WERI-Rb-1 (cell line): ENCODE measurements at regions not wholly inside any gene's neighbourhood (a gene's known extent, or its start where the extent isn't known, plus 50 kb on each side); places are given as distances from the start of the nearest gene placed in this dataset.

Source experiments
- DNase-seq: peaks from one replicate; pipeline ENCODE4 v3.0.0-alpha.2; 2020
- H3K27ac ChIP-seq: fragments of 250-450 bp; sonication (Bioruptor Pico); 2 replicates; pipeline ENCODE4 v1.5.1; 2020; ENCODE audit warnings: mild to moderate bottlenecking, moderate library complexity
- H3K27me3 ChIP-seq: fragments of 250-450 bp; sonication (Bioruptor Pico); 2 replicates; pipeline ENCODE4 v1.5.1; 2021; ENCODE audit warnings: mild to moderate bottlenecking, low read depth, moderate library complexity; ENCODE audit not compliant: insufficient read depth, severe bottlenecking
- H3K36me3 ChIP-seq: fragments of 250-450 bp; sonication (Bioruptor Pico); 2 replicates; pipeline ENCODE4 v1.5.1; 2020; ENCODE audit warnings: mild to moderate bottlenecking, moderate library complexity
- H3K4me3 ChIP-seq: 2 replicates; pipeline ENCODE4 v1.5.1; 2011; ENCODE audit warnings: low read depth, mild to moderate bottlenecking, control low read depth, low read length
- H3K9me3 ChIP-seq: fragments of 250-450 bp; sonication (Bioruptor Pico); 2 replicates; pipeline ENCODE4 v1.5.1; 2021; ENCODE audit warnings: mild to moderate bottlenecking, moderate library complexity; ENCODE audit not compliant: severe bottlenecking
- CTCF ChIP-seq: IDR thresholded peaks from 2 replicates; pipeline ENCODE4 v1.5.1; 2011; ENCODE audit warnings: low read depth, mild to moderate bottlenecking, control low read depth, inconsistent platforms, low read length

DNA sequence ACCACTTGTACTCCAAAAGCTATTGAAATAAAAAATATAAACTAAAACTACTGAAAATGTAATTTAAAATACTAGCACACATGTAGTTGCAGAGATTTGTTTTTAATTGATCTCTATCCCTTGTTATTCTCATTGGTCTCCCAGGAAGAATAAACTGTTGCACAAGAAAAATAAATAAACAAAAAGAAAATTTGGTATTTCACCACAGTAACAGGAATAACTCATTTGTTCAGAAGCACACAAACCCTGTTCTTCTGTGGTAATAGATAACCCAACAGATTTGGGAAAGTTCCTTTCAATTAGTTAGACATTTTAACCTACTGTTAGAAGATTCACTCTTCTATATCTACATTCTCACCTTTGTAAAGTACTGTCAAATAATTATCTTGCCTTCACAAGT, 70.9 kb upstream of the APOOL start:
- H3K27ac ChIP-seq: no peak overlapping the region
- H3K36me3 ChIP-seq: no peaks in the 10 kb centered on the region
- TF ChIP-seq CTCF: no peak
- H3K9me3 ChIP-seq: no peaks in the 10 kb centered on the region
- DNase-seq: no peak
- H3K27me3 ChIP-seq: peaks cover 34% of the 10 kb centered on the region
- H3K4me3 ChIP-seq: no peak overlapping the region

DNA sequence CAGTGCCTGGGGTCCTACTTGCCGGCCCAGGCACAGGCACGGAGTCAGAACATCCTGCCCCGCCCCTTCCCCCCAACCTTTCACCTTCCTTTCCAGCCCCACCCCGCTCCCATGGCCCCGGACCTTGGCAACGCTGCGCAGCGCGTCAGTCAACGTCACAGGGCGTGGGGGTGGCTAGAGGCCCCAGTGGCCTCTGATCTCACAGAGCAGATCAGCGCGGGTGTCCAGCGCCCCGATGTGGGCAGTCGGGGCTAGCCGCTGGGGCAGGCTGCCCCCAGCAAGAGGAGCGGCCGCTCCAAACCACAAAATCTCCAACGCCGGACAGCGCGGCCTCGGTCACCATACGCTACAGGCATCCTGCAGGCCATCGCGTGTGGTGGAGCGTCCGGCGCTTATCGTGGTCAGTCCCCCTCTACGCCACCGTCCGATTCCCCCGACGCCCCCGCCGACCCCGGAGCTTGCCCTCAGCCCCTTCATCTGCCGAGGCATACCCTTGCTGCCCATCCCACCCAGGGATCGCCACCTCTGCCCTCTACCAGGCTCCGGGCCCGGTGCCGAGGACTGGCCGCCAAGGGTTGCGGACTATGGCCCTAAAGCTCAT, 69.6 kb upstream of the APOOL start:
- H3K9me3 ChIP-seq: no peaks in the 10 kb centered on the region
- no peak for DNase-seq
- H3K27ac ChIP-seq: no peak overlapping the region

More for the DNA sequence above, 69.6 kb upstream of the APOOL start:
- Histone ChIP-seq H3K4me3 (no peak overlapping the region), H3K27me3 (peaks cover 38% of the 10 kb centered on the region), H3K36me3 (no peaks in the 10 kb centered on the region)
- TF ChIP-seq CTCF: no peak
